Fibroblast of upper back skin (primary cell): ENCODE measurements at regions not wholly inside any gene's neighbourhood (a gene's known extent, or its start where the extent isn't known, plus 50 kb on each side); places are given as distances from the start of the nearest gene placed in this dataset.
"Not testable (repeated sequence)": the region's sequence is repeated elsewhere in the genome, so short reads cannot be mapped to it uniquely, and the experiment has no call there.

Source experiments
- DNase-seq: peaks from one replicate; pipeline ENCODE4 v3.0.0-alpha.2; 2013

GRCh38 chr16:48817032-48817431 is 207.1 kb upstream of the N4BP1 start:
- no peak for DNase-seq

- DNase-seq: no peak
Measured at GRCh38 chr16:48816393-48816792, 206.4 kb upstream of the N4BP1 start.

GRCh38 chr16:48814994-48815393 is 205.0 kb upstream of the N4BP1 start:
- DNase-seq: no peak

- DNase-seq: no peak
Measured at GRCh38 chr16:48813485-48813884, 203.5 kb upstream of the N4BP1 start.

- DNase-seq: no peak
Measured at GRCh38 chr16:48812856-48813255, 202.9 kb upstream of the N4BP1 start.

GRCh38 chr16:48811478-48811877 is 201.5 kb upstream of the N4BP1 start:
- DNase-seq: no peak

GRCh38 chr16:48810803-48811453 is 200.9 kb upstream of the N4BP1 start:
- DNase-seq: no peak

- no peak for DNase-seq
Measured at GRCh38 chr16:48810436-48810802, 200.4 kb upstream of the N4BP1 start.

GRCh38 chr16:48790151-48790550 is 180.2 kb upstream of the N4BP1 start:
- DNase-seq: no peak

- no peak for DNase-seq
Measured at GRCh38 chr16:48788475-48788874, 178.5 kb upstream of the N4BP1 start.

- DNase-seq: no peak
Measured at GRCh38 chr16:48745541-48745940, 135.6 kb upstream of the N4BP1 start.

GRCh38 chr16:48740964-48741363 is 131.0 kb upstream of the N4BP1 start:
- DNase-seq: no peak

GRCh38 chr16:48734220-48734619 is 124.2 kb upstream of the N4BP1 start:
- DNase-seq: no peak

- DNase-seq: no peak
Measured at GRCh38 chr16:48704710-48705109, 94.7 kb upstream of the N4BP1 start.

GRCh38 chr16:48687421-48688038 is 77.5 kb upstream of the N4BP1 start:
- peak; percentile 67 for DNase-seq

- DNase-seq: no peak
Measured at GRCh38 chr16:48684148-48684547, 74.2 kb upstream of the N4BP1 start.

- no peak for DNase-seq
Measured at GRCh38 chr16:48682971-48683370, 73.0 kb upstream of the N4BP1 start.

- no peak for DNase-seq
Measured at GRCh38 chr16:48681520-48681919, 71.5 kb upstream of the N4BP1 start.

- DNase-seq: no peak
Measured at GRCh38 chr16:48680881-48681280, 70.9 kb upstream of the N4BP1 start.

GRCh38 chr16:48676836-48677235 is 66.9 kb upstream of the N4BP1 start:
- DNase-seq: peak; percentile 0

GRCh38 chr16:48668184-48668583 is 58.2 kb upstream of the N4BP1 start:
- DNase-seq: not testable (repeated sequence)

- no peak for DNase-seq
Measured at GRCh38 chr16:48659940-48660339, 50.0 kb upstream of the N4BP1 start.
